Muscle of leg (tissue), 3 donors: ENCODE measurements at regions not wholly inside any gene's neighbourhood (a gene's known extent, or its start where the extent isn't known, plus 50 kb on each side); places are given as distances from the start of the nearest gene placed in this dataset.
A peak's percentile ranks its signal among the peaks of the same experiment; 100 is the strongest.
"Not testable (repeated sequence)": the region's sequence is repeated elsewhere in the genome, so short reads cannot be mapped to it uniquely, and the experiment has no call there.

ENCODE experiments used
- DNase-seq: peaks from one replicate; pipeline ENCODE4 v3.0.0; 2013
- H3K27ac ChIP-seq: one replicate; pipeline ENCODE4 v1.5.1; 2013; ENCODE audit warnings: mild to moderate bottlenecking, low read length, control low read depth
- H3K27me3 ChIP-seq: one replicate; pipeline ENCODE4 v1.6.1; 2013; ENCODE audit warnings: low read length; ENCODE audit not compliant: control insufficient read depth, insufficient read depth
- H3K36me3 ChIP-seq: one replicate; pipeline ENCODE4 v1.6.1; 2013; ENCODE audit warnings: low read length; ENCODE audit not compliant: control insufficient read depth, insufficient read depth
- H3K4me1 ChIP-seq: one replicate; pipeline ENCODE4 v1.6.1; 2013; ENCODE audit warnings: low read length; ENCODE audit not compliant: control insufficient read depth, insufficient read depth
- H3K4me3 ChIP-seq: one replicate; pipeline ENCODE4 v1.5.1; 2013; ENCODE audit warnings: low read length, control low read depth
- H3K9me3 ChIP-seq: replicated peaks from 2 replicates; pipeline ENCODE4 v1.6.1; 2013; ENCODE audit warnings: low read depth, low read length; ENCODE audit not compliant: control insufficient read depth
- WGBS: methylation state at CpG from one replicate; pipeline ENCODE4 v1.1.5; 2013; ENCODE audit warnings: missing lambda C conversion rate; ENCODE audit not compliant: insufficient coverage; 5-methylcytosine and 5-hydroxymethylcytosine counted together

GRCh38 chr1:87981386-87981785, 652.7 kb downstream of the LMO4 start:
- no CpG with 5 or more reads among the region's 2 CpGs for WGBS
- Histone ChIP-seq H3K27ac (no peak overlapping the region), H3K27me3 (no peaks in the 10 kb centered on the region), H3K9me3 (no peaks in the 10 kb centered on the region), H3K4me1 (no peaks in the 10 kb centered on the region), H3K4me3 (no peak overlapping the region), H3K36me3 (no peaks in the 10 kb centered on the region)
- DNase-seq, result no peak

GRCh38 chr1:87981810-87982209, 653.1 kb downstream of the LMO4 start:
- no peaks in the 10 kb centered on the region for H3K27me3 ChIP-seq
- no peak for DNase-seq
- no peak overlapping the region for H3K4me3 ChIP-seq
- no peaks in the 10 kb centered on the region for H3K36me3 ChIP-seq
- H3K9me3 ChIP-seq, result no peaks in the 10 kb centered on the region
- H3K4me1 ChIP-seq, result no peaks in the 10 kb centered on the region
- no peak overlapping the region for H3K27ac ChIP-seq
- WGBS, result no CpG with 5 or more reads among the region's 1 CpG

- Histone ChIP-seq H3K4me1 (no peaks in the 10 kb centered on the region), H3K4me3 (no peak overlapping the region), H3K27ac (no peak overlapping the region), H3K9me3 (no peaks in the 10 kb centered on the region), H3K27me3 (no peaks in the 10 kb centered on the region), H3K36me3 (no peaks in the 10 kb centered on the region)
- WGBS, result no CpG with 5 or more reads among the region's 1 CpG
- DNase-seq, result no peak
Measured at GRCh38 chr1:87983841-87984240, 655.2 kb downstream of the LMO4 start.

GRCh38 chr1:87985071-87985470, 656.4 kb downstream of the LMO4 start:
- no peaks in the 10 kb centered on the region for H3K4me1 ChIP-seq
- DNase-seq, result no peak
- H3K36me3 ChIP-seq, result no peaks in the 10 kb centered on the region
- no peaks in the 10 kb centered on the region for H3K27me3 ChIP-seq
- WGBS, result no CpG with 5 or more reads among the region's 1 CpG
- H3K9me3 ChIP-seq, result no peaks in the 10 kb centered on the region
- no peak overlapping the region for H3K27ac ChIP-seq
- no peak overlapping the region for H3K4me3 ChIP-seq

- Histone ChIP-seq H3K27ac (no peak overlapping the region), H3K27me3 (no peaks in the 10 kb centered on the region), H3K4me1 (no peaks in the 10 kb centered on the region), H3K36me3 (no peaks in the 10 kb centered on the region), H3K4me3 (no peak overlapping the region), H3K9me3 (no peaks in the 10 kb centered on the region)
- no peak for DNase-seq
- WGBS, result 70% methylated on average over 5 of the region's 6 CpGs
Measured at GRCh38 chr1:87986130-87986866, 657.6 kb downstream of the LMO4 start.

- WGBS, result no CpG with 5 or more reads among the region's 2 CpGs
- no peak for DNase-seq
- Histone ChIP-seq H3K36me3 (no peaks in the 10 kb centered on the region), H3K4me3 (no peak overlapping the region), H3K27me3 (no peaks in the 10 kb centered on the region), H3K4me1 (no peaks in the 10 kb centered on the region), H3K9me3 (no peaks in the 10 kb centered on the region), H3K27ac (no peak overlapping the region)
Measured at GRCh38 chr1:87989346-87989745, 660.7 kb downstream of the LMO4 start.

GRCh38 chr1:87992536-87992935, 663.9 kb downstream of the LMO4 start:
- no CpG with 5 or more reads among the region's 5 CpGs for WGBS
- not testable (repeated sequence) for DNase-seq, H3K4me1 ChIP-seq, H3K4me3 ChIP-seq, H3K27me3 ChIP-seq, H3K9me3 ChIP-seq, H3K27ac ChIP-seq, H3K36me3 ChIP-seq

- Histone ChIP-seq H3K9me3 (no peaks in the 10 kb centered on the region), H3K4me3 (no peak overlapping the region), H3K4me1 (no peaks in the 10 kb centered on the region), H3K27me3 (no peaks in the 10 kb centered on the region), H3K36me3 (no peaks in the 10 kb centered on the region), H3K27ac (no peak overlapping the region)
- peak; percentile 24 for DNase-seq
- WGBS, result 29% methylated on average over 2 of the region's 4 CpGs
Measured at GRCh38 chr1:87993051-87993450, 664.4 kb downstream of the LMO4 start.

GRCh38 chr1:87999852-88000251, 671.2 kb downstream of the LMO4 start:
- no peak for DNase-seq
- 88% methylated on average over 1 of the region's 6 CpGs for WGBS
- H3K4me1 ChIP-seq, result no peaks in the 10 kb centered on the region
- no peak overlapping the region for H3K27ac ChIP-seq
- no peaks in the 10 kb centered on the region for H3K9me3 ChIP-seq
- no peaks in the 10 kb centered on the region for H3K36me3 ChIP-seq
- no peak overlapping the region for H3K4me3 ChIP-seq
- no peaks in the 10 kb centered on the region for H3K27me3 ChIP-seq

- no peaks in the 10 kb centered on the region for H3K9me3 ChIP-seq
- no peaks in the 10 kb centered on the region for H3K36me3 ChIP-seq
- no peak for DNase-seq
- no peak overlapping the region for H3K4me3 ChIP-seq
- H3K4me1 ChIP-seq, result no peaks in the 10 kb centered on the region
- H3K27ac ChIP-seq, result no peak overlapping the region
- 71% methylated on average over 1 of the region's 1 CpG for WGBS
- H3K27me3 ChIP-seq, result no peaks in the 10 kb centered on the region
Measured at GRCh38 chr1:88001460-88001859, 672.8 kb downstream of the LMO4 start.

GRCh38 chr1:88003255-88003654, 674.6 kb downstream of the LMO4 start:
- H3K27ac ChIP-seq, result no peak overlapping the region
- no peaks in the 10 kb centered on the region for H3K9me3 ChIP-seq
- no CpG with 5 or more reads among the region's 2 CpGs for WGBS
- H3K4me1 ChIP-seq, result no peaks in the 10 kb centered on the region
- no peaks in the 10 kb centered on the region for H3K27me3 ChIP-seq
- H3K4me3 ChIP-seq, result no peak overlapping the region
- no peak for DNase-seq
- H3K36me3 ChIP-seq, result no peaks in the 10 kb centered on the region
